ENCODE measurements at regions not wholly inside any gene's neighbourhood (a gene's known extent, or its start where the extent isn't known, plus 50 kb on each side); places are given as distances from the start of the nearest gene placed in this dataset.

- H2BK20ac ChIP-seq (ENCODE audit: low read length): no peak overlapping the region
- FAIRE-seq: no peak
- no peak for TF ChIP-seq RBBP5 (IDR thresholded peaks at IDR 0.05; ENCODE audit: borderline replicate concordance, low read depth, low read length)
- no peak for TF ChIP-seq CREB1 (IDR thresholded peaks at IDR 0.05)
- no peak for TF ChIP-seq SIRT6 (IDR thresholded peaks at IDR 0.05; ENCODE audit: low read length)
- TF ChIP-seq CTCF (IDR thresholded peaks at IDR 0.05; ENCODE audit: control extremely low read depth in 1 of 3, insufficient read depth in 1 of 3, low read depth in 1 of 3, low read length in 3 of 3): no peak
- no peak for TF ChIP-seq JUN (IDR thresholded peaks at IDR 0.05; ENCODE audit: low read depth, low read length)
- no peak for TF ChIP-seq EZH2 (IDR thresholded peaks at IDR 0.05; ENCODE audit: low read depth, low read length, severe bottlenecking)
- TF ChIP-seq CHD2 (IDR thresholded peaks at IDR 0.05; ENCODE audit: low read length): no peak
- no peak for TF ChIP-seq PHF8 (conservative IDR thresholded peaks at IDR 0.05; ENCODE audit: low read depth, low read length)
- TF ChIP-seq SUZ12 (IDR thresholded peaks at IDR 0.05; ENCODE audit: low read length): no peak
- no peak for TF ChIP-seq TEAD4 (IDR thresholded peaks at IDR 0.05; ENCODE audit: low read depth, low read length)
- TF ChIP-seq SP4 (IDR thresholded peaks at IDR 0.05; ENCODE audit: low read length): no peak
- no peak for TF ChIP-seq EGR1 (IDR thresholded peaks at IDR 0.05; ENCODE audit: borderline replicate concordance, low read depth, low read length)
- H3K79me1 ChIP-seq (ENCODE audit: low read depth, low read length): no peaks in the 10 kb centered on the region
- H2BK120ac ChIP-seq (replicated peaks; ENCODE audit: low read depth, low read length): no peak overlapping the region
- no peak overlapping the region for H3K23ac ChIP-seq (ENCODE audit: insufficient read length)
- peaks cover 0 to 2% (median 0%) of the 10 kb centered on the region in 4 experiments; a peak in 1 of 7 replicates for H3K4me1 ChIP-seq (replicated peaks in 1 of 4; ENCODE audit: control insufficient read depth in 3 of 4, insufficient read depth in 4 of 4, low read length in 3 of 4)
- H3K36me3 ChIP-seq (ENCODE audit: control insufficient read depth in 2 of 4, insufficient read depth in 4 of 4, low read length in 3 of 4): no peaks in the 10 kb centered on the region
- no peak overlapping the region for H3K14ac ChIP-seq (ENCODE audit: insufficient read length)
- no peak overlapping the region for H3K18ac ChIP-seq (ENCODE audit: extremely low read depth, low read length)
- no peak overlapping the region for H4K8ac ChIP-seq (ENCODE audit: extremely low read depth, insufficient read depth, low read length)
- no peak overlapping the region for H3K56ac ChIP-seq (replicated peaks; ENCODE audit: insufficient read length, low read depth, low read length)
- no peak overlapping the region for H4K5ac ChIP-seq (ENCODE audit: insufficient read length, low read depth, low read length)
- no peak overlapping the region for H3K4me2 ChIP-seq (ENCODE audit: insufficient read depth in 1 of 2, low read depth in 2 of 2, low read length in 2 of 2)
- no peaks in the 10 kb centered on the region for H4K20me1 ChIP-seq (replicated peaks in 1 of 2; ENCODE audit: control insufficient read depth in 1 of 2, insufficient read depth in 2 of 2, low read length in 2 of 2)
- no peak for DNase-seq (ENCODE audit: low read depth in 1 of 2, low spot score in 2 of 2)
- ChIA-PET CTCF (ENCODE audit: partially characterized antibody) (no interaction called here), POLR2A (ENCODE audit: partially characterized antibody) (no interaction called here)
- H4K91ac ChIP-seq (replicated peaks; ENCODE audit: insufficient read length, low read length): no peak overlapping the region
- no peak overlapping the region for H2BK5ac ChIP-seq (ENCODE audit: low read depth, low read length)
- no peak overlapping the region for H3K9ac ChIP-seq (replicated peaks in 1 of 4; ENCODE audit: extremely low read depth in 1 of 4, low read depth in 3 of 4, low read length in 3 of 4)
- no peaks in the 10 kb centered on the region for H3K9me3 ChIP-seq (ENCODE audit: insufficient read depth in 2 of 2, low read depth in 1 of 2, low read length in 1 of 2)
- no peak overlapping the region for H2BK15ac ChIP-seq (ENCODE audit: low read length)
- no peak overlapping the region for H3K4me3 ChIP-seq (ENCODE audit: extremely low read depth in 1 of 4, insufficient read depth in 2 of 4, low read depth in 3 of 4, low read length in 4 of 4)
- H3K23me2 ChIP-seq (ENCODE audit: low read depth, low read length): no peaks in the 10 kb centered on the region; the same call in 1 of the 2 replicates
- H2AK5ac ChIP-seq (ENCODE audit: low read depth, low read length): no peak overlapping the region
- H3K4ac ChIP-seq (replicated peaks; ENCODE audit: insufficient read length, low read depth, low read length): no peak overlapping the region
- H3K27me3 ChIP-seq (replicated peaks in 1 of 4; ENCODE audit: control insufficient read depth in 3 of 4, extremely low read depth in 1 of 4, insufficient read depth in 3 of 4, low read length in 3 of 4): no peaks in the 10 kb centered on the region
- H2BK12ac ChIP-seq (ENCODE audit: low read depth, low read length): no peak overlapping the region
- WGBS, 2 experiments (ENCODE audit: extremely low coverage in 1 of 2, insufficient coverage in 1 of 2, insufficient read length in 1 of 2, insufficient replicate concordance in 2 of 2, low coverage in 1 of 2, low lambda C conversion rate in 2 of 2, missing lambda C conversion rate in 1 of 2): 91% methylated on average over 8 of the region's 8 CpGs; no CpG with 5 or more reads in 1 of the 2 experiments
- no peak overlapping the region for H2AFZ ChIP-seq (ENCODE audit: low read length)
- H3K27ac ChIP-seq (ENCODE audit: low read depth, low read length): no peak overlapping the region
- no peaks in the 10 kb centered on the region for H3K79me2 ChIP-seq (ENCODE audit: control insufficient read depth in 1 of 2, insufficient read depth in 2 of 2, low read length in 2 of 2)
These were observed 457.5 kb downstream of the ENC1 start for GRCh38 chr5:74183041-74183440.
